WTC11 (cell line): ENCODE measurements at regions not wholly inside any gene's neighbourhood (a gene's known extent, or its start where the extent isn't known, plus 50 kb on each side); places are given as distances from the start of the nearest gene placed in this dataset.

Experiments
- ATAC-seq: fragments of 200-7000 bp; cut with Tn5 transposase; 2 replicates; pipeline ENCODE4 v1.10.0; 2021; ENCODE audit warnings: mild to moderate bottlenecking, moderate library complexity
- CTCF ChIA-PET: fragments of 300-600 bp; sonication (Branson Sonifier 250); formaldehyde crosslinking; loops from one replicate; lab custom pipeline; 2021; ENCODE audit warnings: antibody characterized with exemption; lab: Charles Lee
- POLR2A ChIA-PET: fragments of 350-600 bp; sonication (Branson Sonifier 250); formaldehyde crosslinking; loops from one replicate; lab custom pipeline; 2021; ENCODE audit warnings: antibody characterized with exemption; lab: Charles Lee
- DNase-seq: peaks from one replicate; pipeline ENCODE4 v3.0.0; 2021; ENCODE audit warnings: low spot score
- H3K27ac Mint-ChIP-seq: 2 replicates; pipeline ENCODE4 v1.8.0; 2021; ENCODE audit warnings: mixed read lengths
- H3K27me3 Mint-ChIP-seq: 2 replicates; pipeline ENCODE4 v1.8.0; 2021; ENCODE audit warnings: low read depth, mild to moderate bottlenecking, moderate library complexity, mixed read lengths
- H3K36me3 Mint-ChIP-seq: 2 replicates; pipeline ENCODE4 v1.8.0; 2021; ENCODE audit warnings: mixed read lengths
- H3K4me1 Mint-ChIP-seq: 2 replicates; pipeline ENCODE4 v1.8.0; 2022; ENCODE audit warnings: mixed read lengths
- H3K4me3 Mint-ChIP-seq: 2 replicates; pipeline ENCODE4 v1.8.0; 2021; ENCODE audit warnings: mild to moderate bottlenecking, moderate library complexity, mixed read lengths
- H3K9me3 Mint-ChIP-seq: 2 replicates; pipeline ENCODE4 v1.8.0; 2021; ENCODE audit warnings: mixed read lengths
- CBFB ChIP-seq: sonication (generic); formaldehyde crosslinking; IDR thresholded peaks from 2 replicates; pipeline ENCODE4 v1.8.1; 2022; ENCODE audit warnings: mild to moderate bottlenecking, low read depth, missing genetic modification reagents
- E2F4 ChIP-seq: sonication (generic); formaldehyde crosslinking; IDR thresholded peaks from 2 replicates; pipeline ENCODE4 v1.8.1; 2022; ENCODE audit warnings: low read depth, mild to moderate bottlenecking, moderate library complexity, missing genetic modification reagents, borderline replicate concordance
- ERG ChIP-seq: fragments of 250-450 bp; sonication (Bioruptor Pico); IDR thresholded peaks from 2 replicates; pipeline ENCODE4 v1.8.0; 2021; ENCODE audit warnings: mild to moderate bottlenecking
- GRHL2 ChIP-seq: fragments of 250-450 bp; sonication (Bioruptor Pico); IDR thresholded peaks from 2 replicates; pipeline ENCODE4 v1.8.0; 2022; ENCODE audit warnings: mild to moderate bottlenecking, moderate library complexity; ENCODE audit not compliant: insufficient replicate concordance, severe bottlenecking
- JUN ChIP-seq: sonication (generic); formaldehyde crosslinking; IDR thresholded peaks from 2 replicates; pipeline ENCODE4 v1.8.0; 2023; ENCODE audit warnings: mild to moderate bottlenecking, missing genetic modification reagents
- MLX ChIP-seq: sonication (generic); formaldehyde crosslinking; IDR thresholded peaks from 2 replicates; pipeline ENCODE4 v1.8.1; 2023; ENCODE audit warnings: mild to moderate bottlenecking, missing genetic modification reagents, moderate library complexity
- RELA ChIP-seq: sonication (generic); formaldehyde crosslinking; IDR thresholded peaks from 2 replicates; pipeline ENCODE4 v1.8.1; 2022; ENCODE audit warnings: missing genetic modification reagents, mild to moderate bottlenecking, borderline replicate concordance
- SMAD4 ChIP-seq: sonication (generic); formaldehyde crosslinking; IDR thresholded peaks from 2 replicates; pipeline ENCODE4 v1.8.0; 2022; ENCODE audit warnings: mild to moderate bottlenecking, missing genetic modification reagents
- SOX15 ChIP-seq: fragments of 250-450 bp; sonication (Bioruptor Pico); IDR thresholded peaks from 2 replicates; pipeline ENCODE4 v1.9.0; 2021; ENCODE audit warnings: mild to moderate bottlenecking
- ZBTB21 ChIP-seq: sonication (generic); formaldehyde crosslinking; IDR thresholded peaks from 2 replicates; pipeline ENCODE4 v1.8.1; 2023; ENCODE audit warnings: mild to moderate bottlenecking, missing genetic modification reagents, borderline replicate concordance
- ZBTB43 ChIP-seq: sonication (generic); formaldehyde crosslinking; IDR thresholded peaks from 2 replicates; pipeline ENCODE4 v1.8.1; 2023; ENCODE audit warnings: mild to moderate bottlenecking, missing genetic modification reagents
- ZNF263 ChIP-seq: sonication (generic); formaldehyde crosslinking; IDR thresholded peaks from 2 replicates; pipeline ENCODE4 v1.8.1; 2022; ENCODE audit warnings: low read depth, mild to moderate bottlenecking, moderate library complexity, missing genetic modification reagents
- ZNF512 ChIP-seq: sonication (generic); formaldehyde crosslinking; IDR thresholded peaks from 2 replicates; pipeline ENCODE4 v1.8.1; 2022; ENCODE audit warnings: missing genetic modification reagents, borderline replicate concordance
- ZSCAN18 ChIP-seq: fragments of 250-450 bp; sonication (Bioruptor Pico); IDR thresholded peaks from 2 replicates; pipeline ENCODE4 v2.1.2; 2022; ENCODE audit warnings: mild to moderate bottlenecking, moderate library complexity
- TF ChIP-seq, protein P1 (sequence below): sonication (generic); formaldehyde crosslinking; IDR thresholded peaks from 2 replicates; pipeline ENCODE4 v1.8.0; 2023; ENCODE audit warnings: missing genetic modification reagents, mild to moderate bottlenecking, borderline replicate concordance
- TF ChIP-seq, protein P2 (sequence below): sonication (generic); formaldehyde crosslinking; IDR thresholded peaks from 2 replicates; pipeline ENCODE4 v1.8.0; 2023; ENCODE audit warnings: mild to moderate bottlenecking, missing genetic modification reagents
- TF ChIP-seq, protein P3 (sequence below): sonication (generic); formaldehyde crosslinking; IDR thresholded peaks from 2 replicates; pipeline ENCODE4 v1.8.1; 2023; ENCODE audit warnings: mild to moderate bottlenecking, moderate library complexity, missing genetic modification reagents
- TF ChIP-seq, protein P4 (sequence below): sonication (generic); formaldehyde crosslinking; IDR thresholded peaks from 2 replicates; pipeline ENCODE4 v1.8.0; 2022; ENCODE audit warnings: mild to moderate bottlenecking, missing genetic modification reagents

DNA sequence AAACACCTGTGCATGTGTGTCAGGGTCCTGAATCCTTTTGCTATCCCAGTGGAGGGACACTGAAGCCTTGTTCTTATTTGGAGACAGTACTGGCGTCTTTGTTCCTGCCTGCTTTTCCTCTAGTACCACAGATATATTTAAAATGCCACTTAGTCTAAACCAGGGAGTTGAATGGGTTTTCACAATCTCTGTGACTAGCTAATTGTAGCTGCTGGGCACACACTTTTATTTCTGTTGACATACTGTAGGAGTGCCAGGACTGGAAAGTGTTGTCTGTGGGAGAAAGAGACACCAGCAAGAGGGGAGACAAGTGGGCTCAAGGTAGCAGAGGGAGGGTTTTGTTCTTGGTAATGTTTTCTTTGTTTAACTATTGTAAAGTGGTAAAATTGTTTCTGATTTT lies 174.0 kb upstream of the SV2C start:
- Mint-ChIP-seq H3K4me3 (no peak overlapping the region), H3K36me3 (no peaks in the 10 kb centered on the region), H3K27me3 (peaks cover 8% of the 10 kb centered on the region), H3K27ac (no peak overlapping the region), H3K4me1 (no peaks in the 10 kb centered on the region), H3K9me3 (peaks cover 32% of the 10 kb centered on the region)
- DNase-seq (no peak), ATAC-seq (no peak)
- ChIA-PET POLR2A (no interaction called here), CTCF (no interaction called here)
- TF ChIP-seq ZBTB43 (CRISPR knock-in tag), result no peak
- no peak for TF ChIP-seq CBFB (CRISPR knock-in tag)
- no peak for TF ChIP-seq RELA (CRISPR knock-in tag)
- no peak for TF ChIP-seq ZSCAN18
- TF ChIP-seq E2F4 (CRISPR knock-in tag), result no peak
- TF ChIP-seq, protein P1, sequence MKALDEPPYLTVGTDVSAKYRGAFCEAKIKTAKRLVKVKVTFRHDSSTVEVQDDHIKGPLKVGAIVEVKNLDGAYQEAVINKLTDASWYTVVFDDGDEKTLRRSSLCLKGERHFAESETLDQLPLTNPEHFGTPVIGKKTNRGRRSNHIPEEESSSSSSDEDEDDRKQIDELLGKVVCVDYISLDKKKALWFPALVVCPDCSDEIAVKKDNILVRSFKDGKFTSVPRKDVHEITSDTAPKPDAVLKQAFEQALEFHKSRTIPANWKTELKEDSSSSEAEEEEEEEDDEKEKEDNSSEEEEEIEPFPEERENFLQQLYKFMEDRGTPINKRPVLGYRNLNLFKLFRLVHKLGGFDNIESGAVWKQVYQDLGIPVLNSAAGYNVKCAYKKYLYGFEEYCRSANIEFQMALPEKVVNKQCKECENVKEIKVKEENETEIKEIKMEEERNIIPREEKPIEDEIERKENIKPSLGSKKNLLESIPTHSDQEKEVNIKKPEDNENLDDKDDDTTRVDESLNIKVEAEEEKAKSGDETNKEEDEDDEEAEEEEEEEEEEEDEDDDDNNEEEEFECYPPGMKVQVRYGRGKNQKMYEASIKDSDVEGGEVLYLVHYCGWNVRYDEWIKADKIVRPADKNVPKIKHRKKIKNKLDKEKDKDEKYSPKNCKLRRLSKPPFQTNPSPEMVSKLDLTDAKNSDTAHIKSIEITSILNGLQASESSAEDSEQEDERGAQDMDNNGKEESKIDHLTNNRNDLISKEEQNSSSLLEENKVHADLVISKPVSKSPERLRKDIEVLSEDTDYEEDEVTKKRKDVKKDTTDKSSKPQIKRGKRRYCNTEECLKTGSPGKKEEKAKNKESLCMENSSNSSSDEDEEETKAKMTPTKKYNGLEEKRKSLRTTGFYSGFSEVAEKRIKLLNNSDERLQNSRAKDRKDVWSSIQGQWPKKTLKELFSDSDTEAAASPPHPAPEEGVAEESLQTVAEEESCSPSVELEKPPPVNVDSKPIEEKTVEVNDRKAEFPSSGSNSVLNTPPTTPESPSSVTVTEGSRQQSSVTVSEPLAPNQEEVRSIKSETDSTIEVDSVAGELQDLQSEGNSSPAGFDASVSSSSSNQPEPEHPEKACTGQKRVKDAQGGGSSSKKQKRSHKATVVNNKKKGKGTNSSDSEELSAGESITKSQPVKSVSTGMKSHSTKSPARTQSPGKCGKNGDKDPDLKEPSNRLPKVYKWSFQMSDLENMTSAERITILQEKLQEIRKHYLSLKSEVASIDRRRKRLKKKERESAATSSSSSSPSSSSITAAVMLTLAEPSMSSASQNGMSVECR (CRISPR knock-in tag), result no peak
- no peak for TF ChIP-seq JUN
- no peak for TF ChIP-seq GRHL2 (CRISPR knock-in tag)
- TF ChIP-seq, protein P2, sequence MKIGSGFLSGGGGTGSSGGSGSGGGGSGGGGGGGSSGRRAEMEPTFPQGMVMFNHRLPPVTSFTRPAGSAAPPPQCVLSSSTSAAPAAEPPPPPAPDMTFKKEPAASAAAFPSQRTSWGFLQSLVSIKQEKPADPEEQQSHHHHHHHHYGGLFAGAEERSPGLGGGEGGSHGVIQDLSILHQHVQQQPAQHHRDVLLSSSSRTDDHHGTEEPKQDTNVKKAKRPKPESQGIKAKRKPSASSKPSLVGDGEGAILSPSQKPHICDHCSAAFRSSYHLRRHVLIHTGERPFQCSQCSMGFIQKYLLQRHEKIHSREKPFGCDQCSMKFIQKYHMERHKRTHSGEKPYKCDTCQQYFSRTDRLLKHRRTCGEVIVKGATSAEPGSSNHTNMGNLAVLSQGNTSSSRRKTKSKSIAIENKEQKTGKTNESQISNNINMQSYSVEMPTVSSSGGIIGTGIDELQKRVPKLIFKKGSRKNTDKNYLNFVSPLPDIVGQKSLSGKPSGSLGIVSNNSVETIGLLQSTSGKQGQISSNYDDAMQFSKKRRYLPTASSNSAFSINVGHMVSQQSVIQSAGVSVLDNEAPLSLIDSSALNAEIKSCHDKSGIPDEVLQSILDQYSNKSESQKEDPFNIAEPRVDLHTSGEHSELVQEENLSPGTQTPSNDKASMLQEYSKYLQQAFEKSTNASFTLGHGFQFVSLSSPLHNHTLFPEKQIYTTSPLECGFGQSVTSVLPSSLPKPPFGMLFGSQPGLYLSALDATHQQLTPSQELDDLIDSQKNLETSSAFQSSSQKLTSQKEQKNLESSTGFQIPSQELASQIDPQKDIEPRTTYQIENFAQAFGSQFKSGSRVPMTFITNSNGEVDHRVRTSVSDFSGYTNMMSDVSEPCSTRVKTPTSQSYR (CRISPR knock-in tag), result no peak
- TF ChIP-seq, protein P3, sequence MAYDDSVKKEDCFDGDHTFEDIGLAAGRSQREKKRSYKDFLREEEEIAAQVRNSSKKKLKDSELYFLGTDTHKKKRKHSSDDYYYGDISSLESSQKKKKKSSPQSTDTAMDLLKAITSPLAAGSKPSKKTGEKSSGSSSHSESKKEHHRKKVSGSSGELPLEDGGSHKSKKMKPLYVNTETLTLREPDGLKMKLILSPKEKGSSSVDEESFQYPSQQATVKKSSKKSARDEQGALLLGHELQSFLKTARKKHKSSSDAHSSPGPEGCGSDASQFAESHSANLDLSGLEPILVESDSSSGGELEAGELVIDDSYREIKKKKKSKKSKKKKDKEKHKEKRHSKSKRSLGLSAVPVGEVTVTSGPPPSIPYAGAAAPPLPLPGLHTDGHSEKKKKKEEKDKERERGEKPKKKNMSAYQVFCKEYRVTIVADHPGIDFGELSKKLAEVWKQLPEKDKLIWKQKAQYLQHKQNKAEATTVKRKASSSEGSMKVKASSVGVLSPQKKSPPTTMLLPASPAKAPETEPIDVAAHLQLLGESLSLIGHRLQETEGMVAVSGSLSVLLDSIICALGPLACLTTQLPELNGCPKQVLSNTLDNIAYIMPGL (CRISPR knock-in tag), result no peak
- TF ChIP-seq ZNF263 (CRISPR knock-in tag), result no peak
- no peak for TF ChIP-seq ERG (CRISPR knock-in tag)
- no peak for TF ChIP-seq SOX15 (CRISPR knock-in tag)
- TF ChIP-seq ZBTB21 (CRISPR knock-in tag), result no peak
- no peak for TF ChIP-seq MLX (CRISPR knock-in tag)
- TF ChIP-seq SMAD4 (CRISPR knock-in tag), result no peak
- TF ChIP-seq ZNF512 (CRISPR knock-in tag), result no peak
- TF ChIP-seq, protein P4, sequence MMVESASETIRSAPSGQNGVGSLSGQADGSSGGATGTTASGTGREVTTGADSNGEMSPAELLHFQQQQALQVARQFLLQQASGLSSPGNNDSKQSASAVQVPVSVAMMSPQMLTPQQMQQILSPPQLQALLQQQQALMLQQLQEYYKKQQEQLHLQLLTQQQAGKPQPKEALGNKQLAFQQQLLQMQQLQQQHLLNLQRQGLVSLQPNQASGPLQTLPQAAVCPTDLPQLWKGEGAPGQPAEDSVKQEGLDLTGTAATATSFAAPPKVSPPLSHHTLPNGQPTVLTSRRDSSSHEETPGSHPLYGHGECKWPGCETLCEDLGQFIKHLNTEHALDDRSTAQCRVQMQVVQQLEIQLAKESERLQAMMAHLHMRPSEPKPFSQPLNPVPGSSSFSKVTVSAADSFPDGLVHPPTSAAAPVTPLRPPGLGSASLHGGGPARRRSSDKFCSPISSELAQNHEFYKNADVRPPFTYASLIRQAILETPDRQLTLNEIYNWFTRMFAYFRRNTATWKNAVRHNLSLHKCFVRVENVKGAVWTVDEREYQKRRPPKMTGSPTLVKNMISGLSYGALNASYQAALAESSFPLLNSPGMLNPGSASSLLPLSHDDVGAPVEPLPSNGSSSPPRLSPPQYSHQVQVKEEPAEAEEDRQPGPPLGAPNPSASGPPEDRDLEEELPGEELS, result no peak
